Endothelial cell of umbilical vein (primary cell): ENCODE measurements at regions not wholly inside any gene's neighbourhood (a gene's known extent, or its start where the extent isn't known, plus 50 kb on each side); places are given as distances from the start of the nearest gene placed in this dataset.

ENCODE experiments used
- BruUV-seq: library from RNA; stranded (reverse); fragments of 400-500 nt; replicated peaks from 2 replicates; lab custom pipeline; 2021; lab: Mats Ljungman, UMichigan
- CTCF ChIA-PET: fragments of 300-600, 350-600 bp; sonication (Branson Sonifier 250); formaldehyde crosslinking; loops from one replicate; lab custom pipeline; 2021; ENCODE audit warnings: antibody characterized with exemption, inconsistent platforms; lab: Charles Lee
- POLR2A ChIA-PET: fragments of 300-600, 350-600 bp; sonication (Branson Sonifier 250); formaldehyde crosslinking; loops from one replicate; lab custom pipeline; 2021; ENCODE audit warnings: antibody characterized with exemption, inconsistent platforms; lab: Charles Lee
- DNase-seq: peaks from one replicate; pipeline ENCODE4 v3.0.0-alpha.2; 2011; ENCODE audit warnings: low read depth, low spot score
- FAIRE-seq: peaks from 2 replicates; lab custom pipeline; 2011; peaks lifted over from hg19 to GRCh38; lab: Jason Lieb, UNC
- H2AFZ ChIP-seq: 2 replicates; pipeline ENCODE4 v1.6.0; 2012; ENCODE audit warnings: low read depth, low read length, control low read depth, inconsistent platforms
- H3K27ac ChIP-seq: 2 replicates; pipeline ENCODE4 v1.5.1; 2011; ENCODE audit warnings: low read depth, mild to moderate bottlenecking, control low read depth, low read length, moderate library complexity; ENCODE audit not compliant: insufficient read depth
- H3K27me3 ChIP-seq, 2 experiments: 2 replicates each; pipeline versions ENCODE4 v1.6.0 to v1.6.1; 2011; ENCODE audit warnings: low read length in 2 of 2, mixed read lengths in 1 of 2; ENCODE audit not compliant: control insufficient read depth in 2 of 2, insufficient read depth in 2 of 2
- H3K36me3 ChIP-seq, 2 experiments: 2 replicates in 1 of 2; 3 replicates in 1 of 2; pipeline ENCODE4 v1.5.1; 2011; ENCODE audit warnings: low read length in 2 of 2, mild to moderate bottlenecking in 1 of 2, moderate library complexity in 1 of 2; ENCODE audit not compliant: control insufficient read depth in 2 of 2, insufficient read depth in 2 of 2; ENCODE audit errors: extremely low read depth in 1 of 2
- H3K4me1 ChIP-seq: 3 replicates; pipeline ENCODE4 v1.5.1; 2011; ENCODE audit warnings: mild to moderate bottlenecking, low read length; ENCODE audit not compliant: control insufficient read depth, insufficient read depth; ENCODE audit errors: extremely low read depth
- H3K4me2 ChIP-seq: 2 replicates; pipeline ENCODE4 v1.6.1; 2011; ENCODE audit warnings: low read length, control low read depth, mixed read lengths; ENCODE audit not compliant: insufficient read depth
- H3K4me3 ChIP-seq, 3 experiments: fragments of 200-600 bp in 1 of 3; sonication (generic), shearing (Covaris generic) in 1 of 3; replicated peaks in 1 of 3; 2 replicates each; pipeline ENCODE4 v1.5.1; 2011 to 2016; ENCODE audit warnings: control low read depth in 3 of 3, low read length in 3 of 3, mild to moderate bottlenecking in 2 of 3, inconsistent platforms in 1 of 3, low read depth in 1 of 3, moderate library complexity in 1 of 3; ENCODE audit not compliant: insufficient read depth in 1 of 3
- H3K79me2 ChIP-seq: 2 replicates; pipeline ENCODE4 v1.6.0; 2012; ENCODE audit warnings: low read length, inconsistent platforms; ENCODE audit not compliant: control insufficient read depth, insufficient read depth
- H3K9ac ChIP-seq: replicated peaks from 2 replicates; pipeline ENCODE3; 2011; ENCODE audit warnings: low read length, control low read depth; ENCODE audit not compliant: insufficient read depth; ENCODE audit errors: extremely low read depth
- H3K9me1 ChIP-seq: replicated peaks from 3 replicates; pipeline ENCODE4 v1.6.0; 2011; ENCODE audit warnings: mild to moderate bottlenecking, low read length; ENCODE audit not compliant: control insufficient read depth, insufficient read depth; ENCODE audit errors: extremely low read depth
- H3K9me3 ChIP-seq: replicated peaks from 2 replicates; pipeline ENCODE4 v1.5.1; 2012; ENCODE audit warnings: low read length, inconsistent platforms; ENCODE audit not compliant: control insufficient read depth, insufficient read depth
- H4K20me1 ChIP-seq: replicated peaks from 2 replicates; pipeline ENCODE3; 2011; ENCODE audit warnings: mild to moderate bottlenecking, low read length; ENCODE audit not compliant: control insufficient read depth, insufficient read depth; ENCODE audit errors: extremely low read depth
- CTCF ChIP-seq, 2 donors: IDR thresholded peaks; 1 replicate in 1 of 2; 2 replicates in 1 of 2; pipeline ENCODE4 v1.5.1; 2011; ENCODE audit warnings: low read length in 2 of 2, mild to moderate bottlenecking in 2 of 2, moderate library complexity in 2 of 2, control low read depth in 1 of 2, inconsistent platforms in 1 of 2, low read depth in 1 of 2; ENCODE audit not compliant: insufficient read depth in 1 of 2; ENCODE audit errors: extremely low read depth in 1 of 2
- GATA2 ChIP-seq: IDR thresholded peaks from 2 replicates; pipeline ENCODE4 v1.7.0; 2011; ENCODE audit warnings: low read depth, mild to moderate bottlenecking, moderate library complexity, mixed read lengths, low read length; ENCODE audit not compliant: insufficient read length, insufficient read depth
- JUN ChIP-seq: IDR thresholded peaks from 2 replicates; pipeline ENCODE4 v1.6.1; 2011; ENCODE audit warnings: borderline replicate concordance, low read depth; ENCODE audit not compliant: insufficient read length, insufficient read depth
- MAX ChIP-seq: IDR thresholded peaks from 2 replicates; pipeline ENCODE4 v1.6.1; 2011; ENCODE audit not compliant: insufficient read depth, insufficient read length
- MYC ChIP-seq: IDR thresholded peaks from one replicate; pipeline ENCODE4 v1.6.1; 2011; ENCODE audit warnings: mild to moderate bottlenecking, low read depth, low read length
- POLR2A ChIP-seq: IDR thresholded peaks from 2 replicates; pipeline ENCODE4 v1.6.1; 2012; ENCODE audit warnings: low read depth, mild to moderate bottlenecking, control low read depth, low read length
- POLR2AphosphoS5 ChIP-seq: IDR thresholded peaks from 2 replicates; pipeline ENCODE4 v1.6.1; 2012; ENCODE audit warnings: low read depth, mild to moderate bottlenecking, control low read depth, low read length, moderate library complexity; ENCODE audit not compliant: insufficient read depth
- dilution Hi-C: fragments of 300-500 bp; cut with MboI; formaldehyde crosslinking; loops from one replicate; pipeline ENCODE4 v1.15.0; 2019; ENCODE audit warnings: low sequenced_read_pairs; ENCODE audit not compliant: extremely low pct_ligation_motif_present
- intact Hi-C: fragments of 100-400 bp; cut with micrococcal nuclease; formaldehyde crosslinking; loops from one replicate; pipeline ENCODE4 v1.10.0; 2022

- Histone ChIP-seq H3K4me3 (no peak overlapping the region), H4K20me1 (no peaks in the 10 kb centered on the region), H3K9me1 (no peaks in the 10 kb centered on the region), H3K79me2 (no peaks in the 10 kb centered on the region), H3K9ac (no peak overlapping the region), H3K9me3 (peaks cover 13% of the 10 kb centered on the region), H3K27ac (no peak overlapping the region), H3K36me3 (no peaks in the 10 kb centered on the region), H3K4me1 (no peaks in the 10 kb centered on the region), H2AFZ (no peak overlapping the region), H3K4me2 (no peak overlapping the region), H3K27me3 (no peaks in the 10 kb centered on the region)
- ChIA-PET POLR2A (no interaction called here), CTCF (no interaction called here)
- no peak for TF ChIP-seq CTCF (IDR thresholded peaks at IDR 0.05; ENCODE audit: extremely low read depth in 1 of 2, insufficient read depth in 1 of 2, low read depth in 1 of 2, low read length in 2 of 2)
- no peak for TF ChIP-seq MAX
- TF ChIP-seq POLR2AphosphoS5, result no peak
- no peak for TF ChIP-seq POLR2A
- BruUV-seq, result no TSS peak
- FAIRE-seq (no peak), DNase-seq (no peak)
- intact Hi-C loops, result no loop called here
- dilution Hi-C loops, result no loop called here
Observed at GRCh38 chr22:48065892-48066291, 1303.4 kb downstream of the TBC1D22A start.

- Histone ChIP-seq H3K27ac (no peak overlapping the region), H3K9ac (no peak overlapping the region), H3K9me1 (no peaks in the 10 kb centered on the region), H3K9me3 (peaks cover 8% of the 10 kb centered on the region), H3K4me1 (no peaks in the 10 kb centered on the region), H3K27me3 (no peaks in the 10 kb centered on the region), H3K4me3 (no peak overlapping the region), H2AFZ (no peak overlapping the region), H4K20me1 (no peaks in the 10 kb centered on the region), H3K36me3 (no peaks in the 10 kb centered on the region), H3K4me2 (no peak overlapping the region), H3K79me2 (no peaks in the 10 kb centered on the region)
- intact Hi-C loops, result no loop called here
- dilution Hi-C loops, result no loop called here
- TF ChIP-seq GATA2, result no peak
- no peak for TF ChIP-seq MYC
- TF ChIP-seq POLR2A, result no peak
- TF ChIP-seq MAX, result no peak
- TF ChIP-seq JUN, result no peak
- TF ChIP-seq CTCF (IDR thresholded peaks at IDR 0.05; ENCODE audit: extremely low read depth in 1 of 2, insufficient read depth in 1 of 2, low read depth in 1 of 2, low read length in 2 of 2), result no peak
- BruUV-seq, result no TSS peak
- DNase-seq (no peak), FAIRE-seq (no peak)
- ChIA-PET POLR2A (no interaction called here), CTCF (no interaction called here)
Observed at GRCh38 chr22:48061726-48062125, 1299.3 kb downstream of the TBC1D22A start.
